K562 (cell line): ENCODE measurements at regions not wholly inside any gene's neighbourhood (a gene's known extent, or its start where the extent isn't known, plus 50 kb on each side); places are given as distances from the start of the nearest gene placed in this dataset.

Source experiments
- ATAC-seq: fragments of 200-7000 bp; cut with Tn5 transposase; 3 replicates; pipeline ENCODE4 v1.9.1; 2020; ENCODE audit warnings: moderate library complexity
- BruUV-seq: library from RNA; stranded (reverse); fragments of 400-500 nt; replicated peaks from 2 replicates; lab custom pipeline; 2021; lab: Mats Ljungman, UMichigan
- CTCF ChIA-PET: fragments of 300-600 bp; formaldehyde crosslinking; extraction: SDS; loops from one replicate; lab custom pipeline; 2021; ENCODE audit warnings: low intra/inter-chr PET ratio; lab: Yijun Ruan, JAX
- POLR2A ChIA-PET: fragments of 300-600, 350-650 bp; sonication (Branson Sonifier 250); formaldehyde crosslinking; extraction: SDS; loops from one replicate; lab custom pipeline; 2021; ENCODE audit warnings: antibody characterized with exemption, inconsistent platforms; lab: Yijun Ruan, JAX
- DNase-seq, 4 experiments: peaks; one replicate each; pipeline versions ENCODE4 v3.0.0 to v3.0.0-alpha.2; 2011 to 2018; ENCODE audit warnings: low spot score in 3 of 4, mixed read lengths in 3 of 4; ENCODE audit errors: extremely low read depth in 1 of 4
- FAIRE-seq: peaks from 2 replicates; lab custom pipeline; 2011; peaks lifted over from hg19 to GRCh38; lab: Jason Lieb, UNC
- H2AFZ ChIP-seq: 2 replicates; pipeline ENCODE4 v1.6.0; 2011; ENCODE audit warnings: low read depth, low read length, control low read depth, inconsistent platforms
- H3K27ac ChIP-seq: fragments of 200-600 bp; 3 replicates; pipeline ENCODE4 v1.8.0; 2011; ENCODE audit warnings: low read depth, mild to moderate bottlenecking, control low read depth, inconsistent platforms, low read length, moderate library complexity, mixed read lengths; ENCODE audit errors: extremely low read depth
- H3K27me3 ChIP-seq, 2 experiments: fragments of 300-600 bp in 1 of 2; 2 replicates in 1 of 2; 3 replicates in 1 of 2; pipeline versions ENCODE4 v1.6.0 to v1.8.0; 2011; ENCODE audit warnings: inconsistent platforms in 2 of 2, low read length in 2 of 2, mild to moderate bottlenecking in 1 of 2, mixed read lengths in 1 of 2, moderate library complexity in 1 of 2; ENCODE audit not compliant: control insufficient read depth in 2 of 2, insufficient read depth in 2 of 2
- H3K36me3 ChIP-seq: fragments of 300-600 bp; 3 replicates; pipeline ENCODE4 v1.8.0; 2011; ENCODE audit warnings: mild to moderate bottlenecking, low read length, inconsistent platforms; ENCODE audit not compliant: control insufficient read depth, insufficient read depth
- H3K4me1 ChIP-seq, 2 experiments: fragments of 200-600 bp in 1 of 2; replicated peaks in 1 of 2; 2 replicates in 1 of 2; 3 replicates in 1 of 2; pipeline versions ENCODE4 v1.5.1 to v1.8.0; 2011; ENCODE audit warnings: inconsistent platforms in 2 of 2, low read length in 2 of 2, mild to moderate bottlenecking in 1 of 2, mixed read lengths in 1 of 2, moderate library complexity in 1 of 2; ENCODE audit not compliant: control insufficient read depth in 2 of 2, insufficient read depth in 2 of 2
- H3K4me2 ChIP-seq: 2 replicates; pipeline ENCODE4 v1.6.1; 2011; ENCODE audit warnings: low read length, control low read depth, inconsistent platforms, mixed read lengths; ENCODE audit not compliant: insufficient read depth
- H3K4me3 ChIP-seq: fragments of 200-600 bp; sonication (generic), shearing (Covaris generic); 2 replicates; pipeline ENCODE4 v1.5.1; 2016; ENCODE audit warnings: control low read depth, inconsistent platforms
- H3K79me2 ChIP-seq: fragments of 200-600 bp; 3 replicates; pipeline ENCODE4 v1.8.0; 2011; ENCODE audit warnings: low read length, inconsistent platforms; ENCODE audit not compliant: control insufficient read depth, insufficient read depth
- H3K9ac ChIP-seq, 2 experiments: 2 replicates each; pipeline versions ENCODE4 v1.6.0 to v1.6.1; 2011; ENCODE audit warnings: low read depth in 2 of 2, low read length in 2 of 2, control low read depth in 1 of 2, inconsistent platforms in 1 of 2, mild to moderate bottlenecking in 1 of 2, mixed read lengths in 1 of 2; ENCODE audit not compliant: insufficient read depth in 1 of 2
- H3K9me1 ChIP-seq: one replicate; pipeline ENCODE4 v1.6.0; 2011; ENCODE audit warnings: inconsistent platforms, mild to moderate bottlenecking, low read length, moderate library complexity; ENCODE audit not compliant: control insufficient read depth, insufficient read depth
- H3K9me3 ChIP-seq: replicated peaks from 2 replicates; pipeline ENCODE4 v1.5.1; 2011; ENCODE audit warnings: low read depth, low read length, inconsistent platforms; ENCODE audit not compliant: control insufficient read depth, insufficient read depth
- H4K20me1 ChIP-seq: replicated peaks from 2 replicates; pipeline ENCODE4 v1.6.1; 2011; ENCODE audit warnings: low read length, inconsistent platforms, mixed read lengths; ENCODE audit not compliant: control insufficient read depth, insufficient read depth
- MTA2 ChIP-seq: fragments of 450-650 bp; IDR thresholded peaks from 2 replicates; pipeline ENCODE4 v1.6.1; 2016; ENCODE audit warnings: low read depth
- NR0B1 ChIP-seq: fragments of 450-650 bp; IDR thresholded peaks from one replicate; pipeline ENCODE4 v1.6.1; 2018; ENCODE audit warnings: mild to moderate bottlenecking, moderate library complexity; ENCODE audit not compliant: partially characterized antibody
- STAG1 ChIP-seq: sonication (generic); formaldehyde crosslinking; IDR thresholded peaks from 2 replicates; pipeline ENCODE4 v1.5.0; 2020; ENCODE audit warnings: missing genetic modification reagents, borderline replicate concordance
- TEAD2 ChIP-seq: fragments of 450-650 bp; IDR thresholded peaks from 2 replicates; pipeline ENCODE4 v1.6.1; 2016; ENCODE audit warnings: missing genetic modification characterization, control low read depth, missing compliant biosample characterization
- UBTF ChIP-seq, 2 experiments: IDR thresholded peaks; 2 replicates each; pipeline ENCODE4 v1.6.1; 2012; ENCODE audit warnings: improper control_type of control experiment in 2 of 2, low read depth in 2 of 2, low read length in 2 of 2, borderline replicate concordance in 1 of 2
- ZNF717 ChIP-seq: fragments of 250-450 bp; sonication (Bioruptor Pico); IDR thresholded peaks from 2 replicates; pipeline ENCODE4 v1.5.0; 2021
- ZNF79 ChIP-seq: fragments of 250-450 bp; sonication (Bioruptor Pico); IDR thresholded peaks from 2 replicates; pipeline ENCODE4 v1.4.0; 2020; ENCODE audit warnings: low read depth, mild to moderate bottlenecking, moderate library complexity
- WGBS: fragments of 100-300 bp; shearing (Covaris generic); methylation state at CpG from one replicate; pipeline ENCODE4 v1.1.6; 2016; ENCODE audit warnings: low coverage, mixed read lengths; ENCODE audit not compliant: insufficient coverage; ENCODE audit errors: missing lambda C conversion rate; 5-methylcytosine and 5-hydroxymethylcytosine counted together
- in situ Hi-C: fragments of 300-500 bp; cut with MboI; formaldehyde crosslinking; loops from 4 replicates; pipeline ENCODE4 v1.15.0; 2018; ENCODE audit warnings: inconsistent platforms, mixed read lengths
- intact Hi-C: fragments of 100-400 bp; cut with micrococcal nuclease; formaldehyde crosslinking; loops from 2 replicates; pipeline ENCODE4 v1.14.2; 2022

- no peak for TF ChIP-seq STAG1 (CRISPR knock-in tag)
- TF ChIP-seq, all 486 proteins: peak for 0
These were observed 180.3 kb upstream of the ZC3H12A start (continued) for GRCh38 chr1:37294096-37294495.

GRCh38 chr1:37294529-37294928 lies 179.9 kb upstream of the ZC3H12A start:
- Histone ChIP-seq H3K9me1 (no peaks in the 10 kb centered on the region), H3K4me3 (no peak overlapping the region), H3K9ac (no peak overlapping the region), H3K27me3 (peaks cover 9 to 36% of the 10 kb centered on the region in 2 experiments; a peak in 4 of 5 replicates), H3K4me2 (no peak overlapping the region), H3K36me3 (no peaks in the 10 kb centered on the region), H2AFZ (no peak overlapping the region), H3K79me2 (no peaks in the 10 kb centered on the region), H3K9me3 (no peaks in the 10 kb centered on the region), H3K27ac (no peak overlapping the region), H3K4me1 (no peaks in the 10 kb centered on the region), H4K20me1 (peaks cover 17% of the 10 kb centered on the region; the same call in 1 of the 2 replicates)
- intact Hi-C loops (no loop called here), in situ Hi-C loops (no loop called here)
- DNase-seq, result no peak
- no TSS peak for BruUV-seq
- no peak for ATAC-seq
- 1% methylated on average over 6 of the region's 6 CpGs for WGBS
- FAIRE-seq, result no peak
- POLR2A ChIA-PET, result interaction anchor here (0.7 kb wide), 2 partner anchors 10 to 822 kb away, joined by 3 read pairs; no protein-coding TSS in a partner anchor
- TF ChIP-seq ZNF79, result no peak
- TF ChIP-seq TEAD2 (tag), result no peak
- TF ChIP-seq MTA2, result no peak
- no peak for TF ChIP-seq UBTF (IDR thresholded peaks at IDR 0.05; ENCODE audit: borderline replicate concordance in 1 of 2, low read depth in 2 of 2, low read length in 2 of 2)
- TF ChIP-seq ZNF717, result no peak
- TF ChIP-seq NR0B1, result no peak
- CTCF ChIA-PET, result interaction anchor here (0.5 kb wide), 1 partner anchor 167 kb away, joined by 3 read pairs; no protein-coding TSS in a partner anchor
